CD14-positive monocyte (primary cell): ENCODE measurements at regions not wholly inside any gene's neighbourhood (a gene's known extent, or its start where the extent isn't known, plus 50 kb on each side); places are given as distances from the start of the nearest gene placed in this dataset.

Experiments
- DNase-seq, 3 donors: peaks; one replicate each; pipeline ENCODE4 v3.0.0-alpha.2; 2011 to 2022
- H2AFZ ChIP-seq: 2 replicates; pipeline ENCODE4 v1.6.0; 2012; ENCODE audit warnings: mild to moderate bottlenecking, low read depth, low read length, inconsistent platforms; ENCODE audit not compliant: insufficient read depth, poor library complexity, severe bottlenecking
- H3K27ac ChIP-seq, 2 donors: 1 replicate in 1 of 2; 2 replicates in 1 of 2; pipeline ENCODE4 v1.5.1; 2012 to 2013; ENCODE audit warnings: low read length in 2 of 2, control low read depth in 1 of 2, inconsistent platforms in 1 of 2, low read depth in 1 of 2, mild to moderate bottlenecking in 1 of 2
- H3K27me3 ChIP-seq, 2 donors: one replicate each; pipeline versions ENCODE4 v1.6.0 to v1.6.1; 2011 to 2013; ENCODE audit warnings: low read length in 2 of 2; ENCODE audit not compliant: control insufficient read depth in 2 of 2, insufficient read depth in 2 of 2
- H3K36me3 ChIP-seq, 2 donors: replicated peaks in 1 of 2; 1 replicate in 1 of 2; 2 replicates in 1 of 2; pipeline versions ENCODE4 v1.5.1 to v1.6.1; 2012 to 2013; ENCODE audit warnings: low read length in 2 of 2, control low read depth in 1 of 2, inconsistent platforms in 1 of 2, mild to moderate bottlenecking in 1 of 2; ENCODE audit not compliant: insufficient read depth in 2 of 2, control insufficient read depth in 1 of 2
- H3K4me1 ChIP-seq, 2 donors: 1 replicate in 1 of 2; 2 replicates in 1 of 2; pipeline versions ENCODE4 v1.5.1 to v1.6.1; 2012 to 2013; ENCODE audit warnings: low read length in 2 of 2, control low read depth in 1 of 2, inconsistent platforms in 1 of 2, mild to moderate bottlenecking in 1 of 2, moderate library complexity in 1 of 2; ENCODE audit not compliant: insufficient read depth in 2 of 2, control insufficient read depth in 1 of 2
- H3K4me2 ChIP-seq: replicated peaks from 2 replicates; pipeline ENCODE3; 2012; ENCODE audit warnings: low read length, moderate library complexity, mild to moderate bottlenecking; ENCODE audit not compliant: poor library complexity, severe bottlenecking; ENCODE audit errors: extremely low read depth
- H3K4me3 ChIP-seq, 3 experiments: fragments of 200-600 bp in 1 of 3; sonication (generic) in 1 of 3; replicated peaks in 1 of 3; 1 replicate in 2 of 3; 2 replicates in 1 of 3; pipeline ENCODE4 v1.5.1; 2011 to 2013; ENCODE audit warnings: low read length in 3 of 3, mild to moderate bottlenecking in 3 of 3, control low read depth in 2 of 3, low read depth in 2 of 3, inconsistent platforms in 1 of 3, moderate library complexity in 1 of 3
- H3K79me2 ChIP-seq: 2 replicates; pipeline ENCODE4 v1.6.0; 2012; ENCODE audit warnings: mild to moderate bottlenecking, control low read depth, inconsistent platforms, low read length, moderate library complexity; ENCODE audit not compliant: insufficient read depth
- H3K9ac ChIP-seq: 2 replicates; pipeline ENCODE4 v1.6.0; 2017; ENCODE audit warnings: low read length, mild to moderate bottlenecking; ENCODE audit not compliant: insufficient read depth, poor library complexity, severe bottlenecking
- H3K9me3 ChIP-seq, 2 donors: replicated peaks in 1 of 2; 1 replicate in 1 of 2; 2 replicates in 1 of 2; pipeline versions ENCODE4 v1.5.1 to v1.6.1; 2012 to 2013; ENCODE audit warnings: low read length in 2 of 2, control low read depth in 1 of 2; ENCODE audit not compliant: control insufficient read depth in 1 of 2, insufficient read depth in 1 of 2
- H4K20me1 ChIP-seq: 2 replicates; pipeline ENCODE4 v1.6.0; 2012; ENCODE audit warnings: mild to moderate bottlenecking, low read length, control low read depth, moderate library complexity; ENCODE audit not compliant: insufficient read depth
- H3K27ac Mint-ChIP-seq, 7 donors: one replicate each; pipeline ENCODE4 v1.8.0; 2020; ENCODE audit warnings: mild to moderate bottlenecking in 7 of 7, mixed read lengths in 7 of 7, moderate library complexity in 6 of 7, inconsistent platforms in 2 of 7
- H3K27me3 Mint-ChIP-seq, 3 donors: one replicate each; pipeline ENCODE4 v1.8.0; 2021 to 2022; ENCODE audit warnings: low read depth in 3 of 3, mild to moderate bottlenecking in 3 of 3, mixed read lengths in 3 of 3, moderate library complexity in 3 of 3, inconsistent platforms in 1 of 3
- H3K36me3 Mint-ChIP-seq, 2 donors: one replicate each; pipeline ENCODE4 v1.8.0; 2020; ENCODE audit warnings: mixed read lengths in 2 of 2, inconsistent platforms in 1 of 2, mild to moderate bottlenecking in 1 of 2
- H3K4me1 Mint-ChIP-seq: one replicate; pipeline ENCODE4 v1.8.0; 2020; ENCODE audit warnings: mild to moderate bottlenecking, mixed read lengths
- H3K4me3 Mint-ChIP-seq, 2 donors: one replicate each; pipeline ENCODE4 v1.8.0; 2020; ENCODE audit warnings: mild to moderate bottlenecking in 2 of 2, mixed read lengths in 2 of 2, moderate library complexity in 1 of 2
- H3K9me3 Mint-ChIP-seq, 7 donors: one replicate each; pipeline ENCODE4 v1.8.0; 2020 to 2022; ENCODE audit warnings: mixed read lengths in 7 of 7, mild to moderate bottlenecking in 6 of 7, moderate library complexity in 6 of 7, inconsistent platforms in 2 of 7
- WGBS: methylation state at CpG from one replicate; pipeline ENCODE4 v1.1.5; 2013; ENCODE audit warnings: missing lambda C conversion rate; ENCODE audit not compliant: insufficient coverage; 5-methylcytosine and 5-hydroxymethylcytosine counted together
- intact Hi-C, 2 donors: fragments of 100-400 bp; cut with micrococcal nuclease; formaldehyde crosslinking; loops; one replicate each; pipeline versions ENCODE4 v1.15.0 to v1.15.1; 2023
- TF ChIP-seq, protein P1 (sequence below): fragments of 200-600 bp; IDR thresholded peaks from one replicate; pipeline ENCODE4 v1.8.0; 2022; ENCODE audit warnings: antibody characterized with exemption, mild to moderate bottlenecking

DNA sequence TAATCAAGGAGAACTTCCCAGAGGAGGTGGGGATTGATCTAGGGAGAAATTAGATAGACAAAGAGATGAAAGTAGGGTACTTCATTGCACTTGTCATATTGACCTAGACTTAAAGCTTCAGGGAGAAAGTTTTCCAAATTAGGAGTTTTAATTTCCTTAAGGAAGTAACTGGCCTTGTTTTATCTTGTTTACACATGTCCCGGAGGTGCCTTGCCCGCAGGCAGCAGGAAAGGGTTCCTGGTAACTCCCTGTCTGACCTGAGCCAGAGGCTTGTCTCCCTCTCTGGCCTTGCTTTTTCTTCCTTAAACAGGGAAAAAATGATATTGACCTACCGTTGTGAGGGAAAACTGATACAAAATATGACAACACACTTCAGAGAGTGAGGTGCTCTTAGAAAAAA lies 181.6 kb downstream of the EVX1 start:
- no peaks in the 10 kb centered on the region for H3K9me3 Mint-ChIP-seq
- 90% methylated on average over 2 of the region's 3 CpGs for WGBS
- H3K4me1 Mint-ChIP-seq, result peaks cover 4% of the 10 kb centered on the region
- no peak overlapping the region for H3K4me3 Mint-ChIP-seq
- H2AFZ ChIP-seq, result no peak overlapping the region
- peaks cover 12 to 29% (median 16%) of the 10 kb centered on the region in 3 donors for H3K27me3 Mint-ChIP-seq
- no peaks in the 10 kb centered on the region for H3K79me2 ChIP-seq
- no peaks in the 10 kb centered on the region for H3K9me3 ChIP-seq
- H3K4me1 ChIP-seq, result no peaks in the 10 kb centered on the region
- intact Hi-C loops, result no loop called here
- no peaks in the 10 kb centered on the region for H4K20me1 ChIP-seq
- H3K36me3 Mint-ChIP-seq, result no peaks in the 10 kb centered on the region
- no peak overlapping the region for H3K9ac ChIP-seq
- TF ChIP-seq, protein P1, sequence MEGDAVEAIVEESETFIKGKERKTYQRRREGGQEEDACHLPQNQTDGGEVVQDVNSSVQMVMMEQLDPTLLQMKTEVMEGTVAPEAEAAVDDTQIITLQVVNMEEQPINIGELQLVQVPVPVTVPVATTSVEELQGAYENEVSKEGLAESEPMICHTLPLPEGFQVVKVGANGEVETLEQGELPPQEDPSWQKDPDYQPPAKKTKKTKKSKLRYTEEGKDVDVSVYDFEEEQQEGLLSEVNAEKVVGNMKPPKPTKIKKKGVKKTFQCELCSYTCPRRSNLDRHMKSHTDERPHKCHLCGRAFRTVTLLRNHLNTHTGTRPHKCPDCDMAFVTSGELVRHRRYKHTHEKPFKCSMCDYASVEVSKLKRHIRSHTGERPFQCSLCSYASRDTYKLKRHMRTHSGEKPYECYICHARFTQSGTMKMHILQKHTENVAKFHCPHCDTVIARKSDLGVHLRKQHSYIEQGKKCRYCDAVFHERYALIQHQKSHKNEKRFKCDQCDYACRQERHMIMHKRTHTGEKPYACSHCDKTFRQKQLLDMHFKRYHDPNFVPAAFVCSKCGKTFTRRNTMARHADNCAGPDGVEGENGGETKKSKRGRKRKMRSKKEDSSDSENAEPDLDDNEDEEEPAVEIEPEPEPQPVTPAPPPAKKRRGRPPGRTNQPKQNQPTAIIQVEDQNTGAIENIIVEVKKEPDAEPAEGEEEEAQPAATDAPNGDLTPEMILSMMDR, result no peak
- no peaks in the 10 kb centered on the region for H3K36me3 ChIP-seq
- no peak overlapping the region for H3K4me2 ChIP-seq
- no peak for DNase-seq
- H3K4me3 ChIP-seq, result no peak overlapping the region
- no peak overlapping the region for H3K27ac Mint-ChIP-seq
- peaks cover 3 to 4% of the 10 kb centered on the region in 2 donors for H3K27me3 ChIP-seq
- no peak overlapping the region for H3K27ac ChIP-seq

DNA sequence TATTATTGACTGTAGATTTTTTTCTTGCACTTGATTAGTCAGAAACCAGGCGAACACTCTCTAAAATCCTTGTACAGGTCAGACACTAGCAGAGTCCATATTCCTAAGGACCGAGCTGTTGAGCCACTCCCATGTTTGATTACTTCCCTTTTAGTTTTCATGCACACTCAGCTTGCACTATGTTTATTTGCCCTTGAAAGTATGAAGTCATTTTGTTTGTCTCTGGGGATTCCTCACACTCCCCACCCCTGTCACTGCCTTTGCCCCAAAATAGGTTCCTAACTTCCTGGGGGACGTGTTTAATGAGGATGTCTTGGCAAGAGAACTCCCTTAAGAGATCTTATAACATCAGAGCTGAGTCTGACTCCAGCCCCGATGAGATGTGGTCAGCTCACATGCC lies 182.1 kb downstream of the EVX1 start:
- Histone ChIP-seq H3K79me2 (no peaks in the 10 kb centered on the region), H3K27me3 (peaks cover 3 to 4% of the 10 kb centered on the region in 2 donors), H3K4me2 (no peak overlapping the region), H4K20me1 (no peaks in the 10 kb centered on the region), H3K4me3 (no peak overlapping the region), H2AFZ (no peak overlapping the region), H3K36me3 (no peaks in the 10 kb centered on the region), H3K9ac (no peak overlapping the region), H3K27ac (no peak overlapping the region), H3K9me3 (no peaks in the 10 kb centered on the region), H3K4me1 (peaks cover 0 to 3% of the 10 kb centered on the region in 2 donors)
- H3K36me3 Mint-ChIP-seq, result no peaks in the 10 kb centered on the region
- intact Hi-C loops, result no loop called here
- no CpG with 5 or more reads among the region's 4 CpGs for WGBS
- no peak overlapping the region for H3K27ac Mint-ChIP-seq
- H3K4me1 Mint-ChIP-seq, result peaks cover 4% of the 10 kb centered on the region
- TF ChIP-seq, protein P1, result no peak
- peaks cover 12 to 29% (median 16%) of the 10 kb centered on the region in 3 donors for H3K27me3 Mint-ChIP-seq
- no peaks in the 10 kb centered on the region for H3K9me3 Mint-ChIP-seq
- DNase-seq, result no peak
- no peak overlapping the region for H3K4me3 Mint-ChIP-seq
